HepG2 (cell line): ENCODE measurements at regions not wholly inside any gene's neighbourhood (a gene's known extent, or its start where the extent isn't known, plus 50 kb on each side); places are given as distances from the start of the nearest gene placed in this dataset.

Experiments
- CAMTA2 ChIP-seq: sonication (generic); formaldehyde crosslinking; IDR thresholded peaks from 2 replicates; pipeline ENCODE4 v1.4.0; 2020; ENCODE audit warnings: mild to moderate bottlenecking, missing genetic modification reagents, borderline replicate concordance
- KLF16 ChIP-seq, 2 experiments: sonication (generic) in 1 of 2; formaldehyde crosslinking in 1 of 2; IDR thresholded peaks; 2 replicates each; pipeline versions ENCODE4 v1.6.1 to v1.8.0; 2016 to 2023; ENCODE audit warnings: missing genetic modification reagents in 2 of 2, missing compliant biosample characterization in 1 of 2
- SNRNP70 ChIP-seq: fragments of 200-400 bp; formaldehyde crosslinking; IDR thresholded peaks from 2 replicates; pipeline ENCODE4 v1.6.1; 2017; ENCODE audit warnings: mild to moderate bottlenecking, low read depth, low read length, moderate library complexity
- ZNF780A ChIP-seq: sonication (generic); formaldehyde crosslinking; IDR thresholded peaks from 2 replicates; pipeline ENCODE4 v1.8.0; 2022; ENCODE audit warnings: mild to moderate bottlenecking, missing genetic modification reagents, moderate library complexity

DNA sequence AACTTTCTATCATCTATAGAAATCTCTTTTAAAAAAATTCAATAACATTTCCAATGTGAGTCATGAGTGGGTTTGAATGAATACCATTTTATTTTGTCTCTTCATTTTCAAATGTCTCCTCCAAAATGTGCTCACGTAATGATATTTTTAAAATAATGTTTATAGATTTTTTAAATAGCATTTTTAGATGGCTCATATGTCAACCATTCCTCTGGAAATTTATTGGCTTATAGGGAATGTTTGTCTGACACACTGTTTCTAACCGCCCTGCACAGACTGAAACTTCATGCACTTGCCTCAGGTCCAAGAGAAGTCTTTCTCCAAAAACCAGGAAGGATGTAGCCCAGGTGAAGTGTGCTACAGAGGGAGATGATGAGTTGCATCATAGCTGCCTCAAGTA is 88.8 kb upstream of the PLEKHG7 start:
- TF ChIP-seq CAMTA2, result no peak
- no peak for TF ChIP-seq KLF16 (CRISPR knock-in tag; IDR thresholded peaks at IDR 0.05)
- TF ChIP-seq ZNF780A (CRISPR knock-in tag), result no peak
- TF ChIP-seq SNRNP70, result no peak
